ENCODE measurements at regions not wholly inside any gene's neighbourhood (a gene's known extent, or its start where the extent isn't known, plus 50 kb on each side); places are given as distances from the start of the nearest gene placed in this dataset.

DNA sequence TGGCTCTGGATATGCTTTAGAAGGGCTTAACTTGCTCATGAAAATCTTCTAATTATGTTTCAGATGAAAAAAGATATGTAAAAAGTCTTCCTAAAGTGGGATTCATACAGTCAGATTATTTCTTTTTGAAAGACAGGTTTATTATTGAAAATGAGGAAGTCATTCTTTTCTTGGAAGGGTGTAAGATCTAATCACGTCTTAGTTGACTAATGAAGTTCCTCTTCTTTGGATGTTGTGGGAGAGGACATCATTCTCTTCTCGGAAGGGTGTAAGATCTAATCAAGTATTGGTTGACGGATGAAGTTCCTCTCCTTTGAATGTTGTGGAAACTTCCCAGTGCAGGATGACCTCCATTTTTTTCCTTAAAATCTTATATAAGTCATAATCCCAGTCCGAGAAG, 74.9 kb downstream of the ALG10 start:
- Histone ChIP-seq H3K27me3 (peaks cover 0 to 3% (median 0%) of the 10 kb centered on the region in 9 donors), H3K9me3 (no peaks in the 10 kb centered on the region), H3K36me3 (no peaks in the 10 kb centered on the region), H3K27ac (no peak overlapping the region), H3K4me3 (no peak overlapping the region), H3K4me1 (no peaks in the 10 kb centered on the region)
- WGBS, 4 donors, result 48 to 63% (median 55%) methylated on average over 4 of the region's 4 CpGs
- DNase-seq (no peak), ATAC-seq (no peak)
- intact Hi-C loops (cut with DNase I), result no loop called here
- no peak for TF ChIP-seq CTCF (IDR thresholded peaks at IDR 0.05)
- no peak for TF ChIP-seq POLR2A (IDR thresholded peaks at IDR 0.05)

GRCh38 chr12:34105392-34105933, 83.2 kb downstream of the ALG10 start:
- intact Hi-C loops (cut with DNase I), result no loop called here
- Histone ChIP-seq H3K4me3 (no peak overlapping the region), H3K9me3 (no peaks in the 10 kb centered on the region), H3K36me3 (no peaks in the 10 kb centered on the region), H3K27me3 (peaks cover 2 to 43% (median 17%) of the 10 kb centered on the region in 9 donors), H3K4me1 (peaks cover 0 to 9% (median 0%) of the 10 kb centered on the region in 12 donors), H3K27ac (no peak overlapping the region)
- DNase-seq, result no peak
- no peak for TF ChIP-seq POLR2A (IDR thresholded peaks at IDR 0.05)
- no peak for TF ChIP-seq CTCF (IDR thresholded peaks at IDR 0.05)
- no peak for ATAC-seq
- WGBS, 4 donors, result 63 to 83% (median 80%) methylated on average over 3 to 7 of the region's 7 CpGs

- Histone ChIP-seq H3K27ac (no peak overlapping the region), H3K4me3 (no peak overlapping the region), H3K27me3 (peaks cover 2 to 43% (median 17%) of the 10 kb centered on the region in 9 donors), H3K36me3 (no peaks in the 10 kb centered on the region), H3K4me1 (peaks cover 0 to 9% (median 0%) of the 10 kb centered on the region in 12 donors), H3K9me3 (no peaks in the 10 kb centered on the region)
- TF ChIP-seq POLR2A (IDR thresholded peaks at IDR 0.05) (no peak), CTCF (IDR thresholded peaks at IDR 0.05) (no peak)
- 75 to 83% (median 77%) methylated on average over 2 of the region's 2 CpGs; no CpG with 5 or more reads in 1 of the 4 donors for WGBS, 4 donors
- peak in 1 of 4 donors; percentile 34 for ATAC-seq
- DNase-seq, result no peak
- intact Hi-C loops (cut with DNase I), result no loop called here
Observed at GRCh38 chr12:34106172-34106571, 83.9 kb downstream of the ALG10 start.

- no peaks in the 10 kb centered on the region for H3K9me3 ChIP-seq
- no peaks in the 10 kb centered on the region for H3K36me3 ChIP-seq
- TF ChIP-seq POLR2A (IDR thresholded peaks at IDR 0.05), result no peak
- no peak for TF ChIP-seq CTCF (IDR thresholded peaks at IDR 0.05)
- ATAC-seq (no peak), DNase-seq (no peak)
- no peak overlapping the region for H3K27ac ChIP-seq
- intact Hi-C loops (cut with DNase I), result no loop called here
- no peak overlapping the region for H3K4me3 ChIP-seq
- H3K4me1 ChIP-seq, result peaks cover 0 to 9% (median 0%) of the 10 kb centered on the region in 12 donors
- H3K27me3 ChIP-seq, result peaks cover 2 to 43% (median 17%) of the 10 kb centered on the region in 9 donors
- 80 to 88% (median 84%) methylated on average over 11 of the region's 11 CpGs for WGBS, 4 donors
Observed at GRCh38 chr12:34107016-34107415, 84.7 kb downstream of the ALG10 start.
